ENCODE measurements at regions not wholly inside any gene's neighbourhood (a gene's known extent, or its start where the extent isn't known, plus 50 kb on each side); places are given as distances from the start of the nearest gene placed in this dataset.
"Not testable (repeated sequence)": the region's sequence is repeated elsewhere in the genome, so short reads cannot be mapped to it uniquely, and the experiment has no call there.

- TF ChIP-seq CTCF (conservative IDR thresholded peaks at IDR 0.05; ENCODE audit: low read length), result no peak
- H3K4me3 ChIP-seq (ENCODE audit: low read length), result no peak overlapping the region
- DNase-seq (ENCODE audit: low read depth), result no peak
Observed at GRCh38 chr12:62028536-62028935, 231.7 kb upstream of the USP15 start.

DNA sequence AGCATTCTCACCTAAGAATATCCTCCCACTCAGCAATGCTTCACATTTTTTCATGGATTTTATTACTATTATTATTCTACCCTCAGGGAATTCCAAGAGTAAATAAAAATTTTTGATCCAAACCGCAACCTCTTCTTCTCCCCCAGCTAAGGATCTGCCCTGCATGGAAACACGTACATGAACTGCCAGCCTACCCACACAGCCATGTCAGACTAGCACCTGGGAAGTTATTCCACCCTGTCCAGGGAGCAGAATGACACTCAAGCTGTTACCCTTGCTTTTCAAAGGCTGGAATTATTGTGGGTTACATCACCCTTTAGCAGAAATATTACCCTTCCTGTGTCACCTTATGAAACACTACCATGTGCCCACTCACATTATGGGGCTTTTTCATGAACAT lies 227.3 kb upstream of the USP15 start:
- H3K4me3 ChIP-seq (ENCODE audit: low read length), result no peak overlapping the region
- TF ChIP-seq CTCF (conservative IDR thresholded peaks at IDR 0.05; ENCODE audit: low read length), result no peak
- no peak for DNase-seq (ENCODE audit: low read depth)

GRCh38 chr12:62044450-62045135 lies 215.6 kb upstream of the USP15 start:
- no peak overlapping the region for H3K4me3 ChIP-seq (ENCODE audit: low read length)
- DNase-seq (ENCODE audit: low read depth), result no peak
- no peak for TF ChIP-seq CTCF (conservative IDR thresholded peaks at IDR 0.05; ENCODE audit: low read length)

DNA sequence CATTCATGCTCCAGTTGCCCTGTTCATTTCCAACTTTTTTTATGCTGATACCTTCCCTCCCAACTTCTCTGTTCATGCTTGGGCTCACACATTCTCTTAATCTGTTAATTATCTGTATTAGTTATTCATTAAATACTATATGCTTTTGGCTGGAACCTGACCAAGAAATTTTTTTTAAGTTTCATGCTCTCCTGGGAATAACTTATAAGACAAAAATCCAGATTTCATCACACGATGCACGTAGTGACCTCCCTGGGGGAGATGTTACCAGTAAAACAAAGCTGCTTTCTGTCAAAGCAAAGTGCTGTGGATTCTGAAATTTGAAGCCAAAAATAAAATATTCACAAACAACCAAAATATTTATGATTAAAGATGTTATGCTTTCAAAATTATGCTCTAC lies 215.0 kb upstream of the USP15 start:
- no peak for TF ChIP-seq CTCF (conservative IDR thresholded peaks at IDR 0.05; ENCODE audit: low read length)
- DNase-seq (ENCODE audit: low read depth), result no peak
- H3K4me3 ChIP-seq (ENCODE audit: low read length), result no peak overlapping the region

DNA sequence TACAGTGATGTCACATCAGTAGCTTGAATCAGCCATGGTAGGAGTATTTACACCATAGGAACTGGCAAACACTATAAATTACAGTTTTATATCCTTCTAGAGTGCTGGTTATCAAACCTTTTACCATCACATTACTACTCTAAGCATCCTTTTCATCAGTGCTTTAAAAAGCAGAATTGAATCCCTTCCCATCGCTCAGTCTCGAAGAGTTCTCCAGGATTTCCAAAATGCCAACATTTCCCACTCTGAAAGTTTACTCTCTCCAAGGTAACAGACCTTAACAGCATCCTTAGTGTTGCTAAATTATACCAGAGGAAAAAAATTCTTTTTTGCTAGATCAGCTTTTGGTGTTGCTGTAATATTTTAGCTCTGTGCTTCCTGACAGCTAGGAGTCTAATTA lies 209.4 kb upstream of the USP15 start:
- H3K4me3 ChIP-seq (ENCODE audit: low read length), result no peak overlapping the region
- DNase-seq (ENCODE audit: low read depth), result no peak
- no peak for TF ChIP-seq CTCF (conservative IDR thresholded peaks at IDR 0.05; ENCODE audit: low read length)

DNA sequence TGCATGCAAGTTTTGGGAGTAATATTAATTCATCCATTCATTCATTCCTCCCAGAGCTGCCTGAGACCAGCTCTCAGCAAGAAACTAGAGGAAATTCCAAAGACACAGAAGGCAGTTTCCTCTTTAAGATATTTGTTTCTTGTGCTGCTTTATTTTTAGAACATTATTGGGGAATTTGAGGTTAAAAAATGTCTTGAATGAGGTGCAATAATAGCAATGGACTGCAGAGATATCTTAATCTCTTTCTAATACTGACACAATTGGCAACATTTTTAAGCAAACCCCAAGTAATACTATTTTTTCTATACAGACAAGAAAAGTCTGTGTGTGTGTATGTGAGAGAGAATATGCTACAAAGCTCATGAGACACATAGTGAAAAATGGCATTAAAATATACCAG lies 190.2 kb upstream of the USP15 start:
- no peak for TF ChIP-seq CTCF (conservative IDR thresholded peaks at IDR 0.05; ENCODE audit: low read length)
- no peak overlapping the region for H3K4me3 ChIP-seq (ENCODE audit: low read length)
- no peak for DNase-seq (ENCODE audit: low read depth)

- not testable (repeated sequence) for DNase-seq (ENCODE audit: low read depth); H3K4me3 ChIP-seq (ENCODE audit: low read length)
Observed at GRCh38 chr12:62073236-62073635, 187.0 kb upstream of the USP15 start.

DNA sequence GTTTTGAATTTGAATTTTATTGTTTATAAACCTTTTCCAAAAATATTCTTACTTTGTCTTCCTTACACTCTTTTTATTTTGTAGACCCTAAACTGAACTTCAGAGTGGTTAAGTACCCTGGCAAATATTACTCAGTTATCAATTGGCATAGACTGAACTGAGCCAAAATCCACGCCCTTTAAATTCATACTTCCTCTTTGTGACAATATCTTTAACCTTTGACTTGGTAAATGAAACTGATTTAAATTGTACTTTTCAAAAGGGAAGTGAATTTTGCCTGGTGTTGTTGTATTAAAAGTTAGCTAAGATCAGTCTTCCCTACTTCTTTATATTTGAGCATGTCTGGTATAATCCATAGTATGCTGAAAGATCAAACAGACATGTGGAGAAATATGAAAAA lies 184.3 kb upstream of the USP15 start:
- H3K4me3 ChIP-seq (ENCODE audit: low read length), result no peak overlapping the region
- no peak for TF ChIP-seq CTCF (conservative IDR thresholded peaks at IDR 0.05; ENCODE audit: low read length)
- DNase-seq (ENCODE audit: low read depth), result no peak
